GM12873 (cell line): ENCODE measurements at regions not wholly inside any gene's neighbourhood (a gene's known extent, or its start where the extent isn't known, plus 50 kb on each side); places are given as distances from the start of the nearest gene placed in this dataset.

Experiments used
- TF ChIP-seq, protein P1 (sequence below): IDR thresholded peaks from 2 replicates; pipeline ENCODE4 v1.5.1; 2012; ENCODE audit warnings: low read depth, mild to moderate bottlenecking, moderate library complexity, low read length, control low read depth; ENCODE audit not compliant: insufficient read depth; ENCODE audit errors: missing control alignments

DNA sequence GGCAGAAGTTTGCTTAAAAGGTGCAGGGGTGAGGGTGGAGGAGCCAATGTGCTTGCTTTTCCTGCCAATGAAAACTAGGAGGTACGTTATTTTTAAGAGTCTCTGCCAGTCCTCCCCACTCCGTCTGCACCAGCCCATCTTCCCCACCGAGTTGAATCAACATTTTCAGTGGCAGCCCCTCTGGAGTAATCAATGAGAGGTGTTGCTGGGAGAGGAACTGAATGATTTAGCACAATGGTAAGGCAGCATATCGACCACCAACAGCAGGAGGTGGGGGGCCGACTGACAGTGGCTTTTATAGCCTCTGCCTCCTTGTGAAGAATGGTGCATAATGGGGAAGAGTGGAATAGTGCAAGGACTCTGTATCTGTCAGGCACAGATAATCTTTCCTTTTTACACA lies 1465.0 kb upstream of the GOT2 start:
- TF ChIP-seq, protein P1, sequence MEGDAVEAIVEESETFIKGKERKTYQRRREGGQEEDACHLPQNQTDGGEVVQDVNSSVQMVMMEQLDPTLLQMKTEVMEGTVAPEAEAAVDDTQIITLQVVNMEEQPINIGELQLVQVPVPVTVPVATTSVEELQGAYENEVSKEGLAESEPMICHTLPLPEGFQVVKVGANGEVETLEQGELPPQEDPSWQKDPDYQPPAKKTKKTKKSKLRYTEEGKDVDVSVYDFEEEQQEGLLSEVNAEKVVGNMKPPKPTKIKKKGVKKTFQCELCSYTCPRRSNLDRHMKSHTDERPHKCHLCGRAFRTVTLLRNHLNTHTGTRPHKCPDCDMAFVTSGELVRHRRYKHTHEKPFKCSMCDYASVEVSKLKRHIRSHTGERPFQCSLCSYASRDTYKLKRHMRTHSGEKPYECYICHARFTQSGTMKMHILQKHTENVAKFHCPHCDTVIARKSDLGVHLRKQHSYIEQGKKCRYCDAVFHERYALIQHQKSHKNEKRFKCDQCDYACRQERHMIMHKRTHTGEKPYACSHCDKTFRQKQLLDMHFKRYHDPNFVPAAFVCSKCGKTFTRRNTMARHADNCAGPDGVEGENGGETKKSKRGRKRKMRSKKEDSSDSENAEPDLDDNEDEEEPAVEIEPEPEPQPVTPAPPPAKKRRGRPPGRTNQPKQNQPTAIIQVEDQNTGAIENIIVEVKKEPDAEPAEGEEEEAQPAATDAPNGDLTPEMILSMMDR, result no peak

DNA sequence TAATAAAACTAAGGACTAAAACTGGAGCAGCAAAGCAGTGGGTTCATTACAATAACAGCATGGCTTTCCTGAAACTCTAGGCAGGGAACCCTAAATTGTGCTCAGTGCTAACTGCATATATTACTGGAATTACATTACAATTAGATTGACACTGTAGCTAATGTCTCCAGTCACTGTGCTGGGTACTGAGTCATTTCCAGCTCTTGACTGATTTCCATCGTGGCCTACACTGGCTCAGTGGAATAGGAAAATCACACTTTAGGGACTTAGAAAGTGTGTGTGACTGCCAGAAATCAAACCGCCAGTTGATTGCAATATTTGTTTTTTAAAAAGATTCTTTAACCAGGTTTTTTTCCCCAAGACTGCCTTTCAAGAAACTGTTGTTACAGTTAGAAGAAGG lies 1447.4 kb upstream of the GOT2 start:
- TF ChIP-seq, protein P1, result no peak

- TF ChIP-seq, protein P1, result no peak
These were observed 1446.5 kb upstream of the GOT2 start for GRCh38 chr16:60180609-60181008.

GRCh38 chr16:60170196-60170595 lies 1436.1 kb upstream of the GOT2 start:
- TF ChIP-seq, protein P1, result no peak

GRCh38 chr16:60166111-60166510 lies 1432.0 kb upstream of the GOT2 start:
- TF ChIP-seq, protein P1, result no peak

GRCh38 chr16:60151987-60152386 lies 1417.9 kb upstream of the GOT2 start:
- TF ChIP-seq, protein P1, result no peak

GRCh38 chr16:60150907-60151306 lies 1416.8 kb upstream of the GOT2 start:
- TF ChIP-seq, protein P1, result no peak
